HepG2 (cell line): ENCODE measurements at regions not wholly inside any gene's neighbourhood (a gene's known extent, or its start where the extent isn't known, plus 50 kb on each side); places are given as distances from the start of the nearest gene placed in this dataset.

ENCODE experiments used
- ATF3 ChIP-seq: sonication (generic); formaldehyde crosslinking; IDR thresholded peaks from 2 replicates; pipeline ENCODE4 v1.4.0; 2020; ENCODE audit warnings: missing genetic modification reagents
- CEBPZ ChIP-seq: IDR thresholded peaks from 2 replicates; pipeline ENCODE4 v1.6.1; 2012; ENCODE audit warnings: low read length, improper control_type of control experiment
- NFKB2 ChIP-seq: sonication (generic); formaldehyde crosslinking; IDR thresholded peaks from 2 replicates; pipeline ENCODE4 v1.4.0; 2020; ENCODE audit warnings: missing genetic modification reagents, borderline replicate concordance
- SALL2 ChIP-seq: sonication (generic); formaldehyde crosslinking; IDR thresholded peaks from 2 replicates; pipeline ENCODE4 v1.8.1; 2023; ENCODE audit warnings: mild to moderate bottlenecking, missing genetic modification reagents, inconsistent platforms
- ZBTB4 ChIP-seq: sonication (generic); formaldehyde crosslinking; IDR thresholded peaks from 2 replicates; pipeline ENCODE4 v1.4.0; 2020; ENCODE audit warnings: missing genetic modification reagents, mild to moderate bottlenecking, borderline replicate concordance
- ZFP37 ChIP-seq: sonication (generic); formaldehyde crosslinking; IDR thresholded peaks from 2 replicates; pipeline ENCODE4 v1.4.0; 2020; ENCODE audit warnings: missing genetic modification reagents, borderline replicate concordance
- ZHX1 ChIP-seq: sonication (generic); formaldehyde crosslinking; IDR thresholded peaks from 2 replicates; pipeline ENCODE4 v1.8.1; 2022; ENCODE audit warnings: low read depth, mild to moderate bottlenecking, missing genetic modification reagents
- ZNF318 ChIP-seq: sonication (generic); formaldehyde crosslinking; IDR thresholded peaks from 2 replicates; pipeline ENCODE4 v1.4.0; 2020; ENCODE audit warnings: mild to moderate bottlenecking, missing genetic modification reagents
- ZNF451 ChIP-seq: sonication (generic); formaldehyde crosslinking; IDR thresholded peaks from 2 replicates; pipeline ENCODE4 v1.5.0; 2020; ENCODE audit warnings: mild to moderate bottlenecking, missing genetic modification reagents
- ZNF879 ChIP-seq: sonication (generic); formaldehyde crosslinking; IDR thresholded peaks from 2 replicates; pipeline ENCODE4 v1.8.1; 2023; ENCODE audit warnings: missing genetic modification reagents

- TF ChIP-seq ATF3 (0 out of 2 replicates have a peak, but pooled peaks have one; percentile 14), ZNF318 (CRISPR knock-in tag) (no peak), CEBPZ (no peak), ZNF451 (CRISPR knock-in tag) (peak; percentile 58; the same call in 1 of the 2 replicates), ZFP37 (no peak), ZHX1 (CRISPR knock-in tag) (no peak), NFKB2 (CRISPR knock-in tag) (peak; percentile 70; the same call in 1 of the 2 replicates), SALL2 (CRISPR knock-in tag) (peak; percentile 88; the same call in 1 of the 2 replicates), ZBTB4 (CRISPR knock-in tag) (no peak), ZNF879 (no peak)
Measured at GRCh38 chr17:27381007-27381501, 75.2 kb upstream of the KSR1 start (continued).
